Ishikawa (cell line): ENCODE measurements at regions not wholly inside any gene's neighbourhood (a gene's known extent, or its start where the extent isn't known, plus 50 kb on each side); places are given as distances from the start of the nearest gene placed in this dataset.

Source experiments
- CEBPB ChIP-seq: IDR thresholded peaks from 2 replicates; pipeline ENCODE4 v1.6.1; 2012
- CREB1 ChIP-seq: IDR thresholded peaks from 2 replicates; pipeline ENCODE4 v1.6.1; 2012; ENCODE audit warnings: low read depth
- EGR1 ChIP-seq: IDR thresholded peaks from 2 replicates; pipeline ENCODE4 v1.6.1; 2012
- EP300 ChIP-seq: IDR thresholded peaks from 2 replicates; pipeline ENCODE4 v1.6.1; 2012; ENCODE audit warnings: borderline replicate concordance
- NFIC ChIP-seq: IDR thresholded peaks from 2 replicates; pipeline ENCODE4 v1.6.1; 2012
- RAD21 ChIP-seq: IDR thresholded peaks from 2 replicates; pipeline ENCODE4 v1.6.1; 2012; ENCODE audit warnings: low read depth
- TAF1 ChIP-seq: IDR thresholded peaks from 2 replicates; pipeline ENCODE4 v1.6.1; 2012; ENCODE audit warnings: low read depth, mild to moderate bottlenecking
- TCF12 ChIP-seq: IDR thresholded peaks from 2 replicates; pipeline ENCODE4 v1.6.1; 2012; ENCODE audit warnings: low read depth
- TEAD4 ChIP-seq: IDR thresholded peaks from 2 replicates; pipeline ENCODE4 v1.6.1; 2012
- YY1 ChIP-seq: IDR thresholded peaks from 2 replicates; pipeline ENCODE4 v1.6.1; 2012; ENCODE audit warnings: low read depth
- ZBTB7A ChIP-seq: IDR thresholded peaks from 2 replicates; pipeline ENCODE4 v1.6.1; 2012; ENCODE audit warnings: low read depth
- TF ChIP-seq, protein P1 (sequence below): IDR thresholded peaks from 2 replicates; pipeline ENCODE4 v1.6.1; 2012; ENCODE audit warnings: low read depth, mild to moderate bottlenecking
- TF ChIP-seq, protein P2 (sequence below): IDR thresholded peaks from 2 replicates; pipeline ENCODE4 v1.6.1; 2012
- TF ChIP-seq, protein P3 (sequence below): IDR thresholded peaks from 2 replicates; pipeline ENCODE4 v1.6.1; 2012

DNA sequence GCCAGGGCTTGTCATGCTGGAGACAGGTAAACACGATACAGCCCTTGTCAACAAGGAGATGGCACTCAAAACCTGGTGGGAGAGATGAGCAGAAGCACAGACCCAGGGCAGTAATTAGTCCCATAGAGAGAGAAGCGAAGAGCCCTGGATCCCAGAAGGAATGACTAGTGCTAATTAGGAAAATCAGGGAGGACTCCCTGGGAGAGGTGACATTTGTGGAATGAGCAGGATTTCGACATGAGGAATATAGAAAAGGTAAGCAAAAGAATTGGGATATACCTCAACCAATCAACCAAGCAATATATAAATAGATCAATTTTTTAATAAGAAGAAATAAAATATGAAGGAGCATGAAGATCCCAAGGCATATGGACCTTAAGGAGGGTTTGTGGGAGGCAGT lies 98.5 kb upstream of the GJB5 start:
- TF ChIP-seq, protein P1, sequence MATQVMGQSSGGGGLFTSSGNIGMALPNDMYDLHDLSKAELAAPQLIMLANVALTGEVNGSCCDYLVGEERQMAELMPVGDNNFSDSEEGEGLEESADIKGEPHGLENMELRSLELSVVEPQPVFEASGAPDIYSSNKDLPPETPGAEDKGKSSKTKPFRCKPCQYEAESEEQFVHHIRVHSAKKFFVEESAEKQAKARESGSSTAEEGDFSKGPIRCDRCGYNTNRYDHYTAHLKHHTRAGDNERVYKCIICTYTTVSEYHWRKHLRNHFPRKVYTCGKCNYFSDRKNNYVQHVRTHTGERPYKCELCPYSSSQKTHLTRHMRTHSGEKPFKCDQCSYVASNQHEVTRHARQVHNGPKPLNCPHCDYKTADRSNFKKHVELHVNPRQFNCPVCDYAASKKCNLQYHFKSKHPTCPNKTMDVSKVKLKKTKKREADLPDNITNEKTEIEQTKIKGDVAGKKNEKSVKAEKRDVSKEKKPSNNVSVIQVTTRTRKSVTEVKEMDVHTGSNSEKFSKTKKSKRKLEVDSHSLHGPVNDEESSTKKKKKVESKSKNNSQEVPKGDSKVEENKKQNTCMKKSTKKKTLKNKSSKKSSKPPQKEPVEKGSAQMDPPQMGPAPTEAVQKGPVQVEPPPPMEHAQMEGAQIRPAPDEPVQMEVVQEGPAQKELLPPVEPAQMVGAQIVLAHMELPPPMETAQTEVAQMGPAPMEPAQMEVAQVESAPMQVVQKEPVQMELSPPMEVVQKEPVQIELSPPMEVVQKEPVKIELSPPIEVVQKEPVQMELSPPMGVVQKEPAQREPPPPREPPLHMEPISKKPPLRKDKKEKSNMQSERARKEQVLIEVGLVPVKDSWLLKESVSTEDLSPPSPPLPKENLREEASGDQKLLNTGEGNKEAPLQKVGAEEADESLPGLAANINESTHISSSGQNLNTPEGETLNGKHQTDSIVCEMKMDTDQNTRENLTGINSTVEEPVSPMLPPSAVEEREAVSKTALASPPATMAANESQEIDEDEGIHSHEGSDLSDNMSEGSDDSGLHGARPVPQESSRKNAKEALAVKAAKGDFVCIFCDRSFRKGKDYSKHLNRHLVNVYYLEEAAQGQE, result no peak
- TF ChIP-seq YY1 (no peak), EGR1 (no peak), RAD21 (no peak), EP300 (no peak), TEAD4 (no peak), TAF1 (no peak), CREB1 (no peak), ZBTB7A (no peak), CEBPB (no peak), NFIC (no peak), TCF12 (no peak)
- TF ChIP-seq, protein P2, sequence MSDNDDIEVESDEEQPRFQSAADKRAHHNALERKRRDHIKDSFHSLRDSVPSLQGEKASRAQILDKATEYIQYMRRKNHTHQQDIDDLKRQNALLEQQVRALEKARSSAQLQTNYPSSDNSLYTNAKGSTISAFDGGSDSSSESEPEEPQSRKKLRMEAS, result no peak
- TF ChIP-seq, protein P3, sequence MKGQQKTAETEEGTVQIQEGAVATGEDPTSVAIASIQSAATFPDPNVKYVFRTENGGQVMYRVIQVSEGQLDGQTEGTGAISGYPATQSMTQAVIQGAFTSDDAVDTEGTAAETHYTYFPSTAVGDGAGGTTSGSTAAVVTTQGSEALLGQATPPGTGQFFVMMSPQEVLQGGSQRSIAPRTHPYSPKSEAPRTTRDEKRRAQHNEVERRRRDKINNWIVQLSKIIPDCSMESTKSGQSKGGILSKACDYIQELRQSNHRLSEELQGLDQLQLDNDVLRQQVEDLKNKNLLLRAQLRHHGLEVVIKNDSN, result no peak
